SH-SY5Y (cell line): ENCODE measurements at regions not wholly inside any gene's neighbourhood (a gene's known extent, or its start where the extent isn't known, plus 50 kb on each side); places are given as distances from the start of the nearest gene placed in this dataset.

Experiments
- GATA2 ChIP-seq: IDR thresholded peaks from 2 replicates; pipeline ENCODE4 v1.6.1; 2011; ENCODE audit warnings: mild to moderate bottlenecking, low read depth, low read length
- GATA3 ChIP-seq: IDR thresholded peaks from 2 replicates; pipeline ENCODE4 v1.6.1; 2011; ENCODE audit warnings: low read depth, mild to moderate bottlenecking, low read length, moderate library complexity

GRCh38 chr12:13841358-13841757, 140.0 kb downstream of the GRIN2B start:
- no peak for TF ChIP-seq GATA2
- no peak for TF ChIP-seq GATA3
